Hindlimb muscle (tissue), 1 donor: ENCODE measurements at regions not wholly inside any gene's neighbourhood (a gene's known extent, or its start where the extent isn't known, plus 50 kb on each side); places are given as distances from the start of the nearest gene placed in this dataset.
A peak's percentile ranks its signal among the peaks of the same experiment; 100 is the strongest.
"Not testable (repeated sequence)": the region's sequence is repeated elsewhere in the genome, so short reads cannot be mapped to it uniquely, and the experiment has no call there.

ENCODE experiments used
- DNase-seq: peaks from one replicate; pipeline ENCODE4 v3.0.0-alpha.2; 2013

- DNase-seq, result no peak
Measured at GRCh38 chr7:49483142-49483541, 290.3 kb upstream of the VWC2 start.

DNA sequence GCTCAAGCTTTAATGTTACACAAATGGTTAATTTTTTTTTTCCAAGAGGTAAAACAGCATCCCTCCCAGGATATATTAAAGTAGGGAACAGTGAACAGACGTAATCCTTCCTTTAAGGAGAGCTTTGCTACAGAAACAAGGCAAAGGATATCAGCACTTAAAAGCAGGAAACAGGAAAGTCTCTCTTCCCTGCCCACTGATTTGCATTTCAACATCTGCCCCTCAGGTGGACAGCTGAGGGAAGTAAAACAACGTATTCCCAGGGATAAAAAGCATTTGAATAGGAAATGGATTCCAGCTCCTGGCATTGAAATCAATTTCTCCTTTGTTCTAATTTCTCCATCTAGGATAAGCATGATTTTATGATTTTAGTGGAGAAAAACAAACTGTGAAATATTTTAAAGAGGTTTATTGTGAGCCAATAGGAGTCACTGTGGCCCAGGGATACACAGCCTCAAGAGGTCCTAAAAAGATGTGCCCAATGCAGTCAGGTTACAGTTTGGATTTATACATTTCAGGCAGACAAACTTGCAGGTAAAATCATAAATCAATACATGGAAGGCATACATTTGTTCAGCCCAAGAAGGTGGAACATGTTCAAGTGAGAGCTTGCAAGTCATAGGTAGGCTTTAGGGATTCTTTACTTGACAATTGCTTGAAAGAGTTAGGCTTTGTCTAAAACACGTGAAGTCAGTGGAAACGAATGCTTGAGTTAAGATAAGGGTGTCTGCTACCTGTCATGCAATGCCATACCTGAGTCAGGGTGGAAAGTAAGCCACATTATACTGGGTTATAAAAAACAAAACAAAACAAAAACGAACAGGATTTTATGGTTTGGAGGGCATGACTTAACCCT, 286.2 kb upstream of the VWC2 start:
- DNase-seq, result no peak

- no peak for DNase-seq
Measured at GRCh38 chr7:49487830-49488140, 285.7 kb upstream of the VWC2 start.

DNA sequence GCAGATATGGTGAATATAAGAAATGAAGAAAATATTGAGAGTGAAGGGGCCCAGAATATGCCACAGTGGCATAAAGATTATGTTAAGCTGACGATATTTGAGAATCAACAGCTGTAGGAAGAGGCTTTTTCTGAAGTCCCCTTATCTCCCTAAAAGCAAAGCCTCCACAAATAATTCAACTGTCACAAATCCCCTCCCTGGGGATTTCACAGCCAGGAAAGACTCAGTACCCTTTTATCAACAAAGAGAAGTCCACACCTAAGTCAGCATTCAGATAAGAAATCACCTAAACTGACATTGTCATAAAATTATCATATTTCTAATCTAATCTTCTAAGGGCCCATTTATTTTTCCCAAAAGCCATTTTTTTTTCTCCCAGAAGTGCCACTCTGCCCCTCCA, 284.9 kb upstream of the VWC2 start:
- DNase-seq, result no peak

DNA sequence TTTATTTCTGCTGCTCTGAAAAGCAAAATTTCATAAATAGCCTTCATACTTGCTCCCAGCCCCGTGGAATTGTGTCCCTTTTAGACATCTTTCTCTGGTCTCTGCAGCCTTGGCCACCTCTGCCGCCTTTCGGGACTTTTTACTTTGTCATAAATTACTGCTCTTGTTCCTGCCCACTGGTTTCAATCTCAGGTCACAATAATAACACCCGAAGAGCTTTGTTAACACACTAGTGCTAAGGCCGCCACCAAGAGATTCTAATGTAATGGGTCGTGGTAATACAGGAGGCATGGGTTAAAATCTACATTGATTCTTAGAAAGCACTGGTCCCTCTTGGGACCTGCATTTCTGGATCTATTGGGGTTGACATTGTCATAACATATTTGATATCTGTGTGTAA, 276.0 kb upstream of the VWC2 start:
- DNase-seq, result no peak

GRCh38 chr7:49500741-49501140, 272.7 kb upstream of the VWC2 start:
- no peak for DNase-seq

DNA sequence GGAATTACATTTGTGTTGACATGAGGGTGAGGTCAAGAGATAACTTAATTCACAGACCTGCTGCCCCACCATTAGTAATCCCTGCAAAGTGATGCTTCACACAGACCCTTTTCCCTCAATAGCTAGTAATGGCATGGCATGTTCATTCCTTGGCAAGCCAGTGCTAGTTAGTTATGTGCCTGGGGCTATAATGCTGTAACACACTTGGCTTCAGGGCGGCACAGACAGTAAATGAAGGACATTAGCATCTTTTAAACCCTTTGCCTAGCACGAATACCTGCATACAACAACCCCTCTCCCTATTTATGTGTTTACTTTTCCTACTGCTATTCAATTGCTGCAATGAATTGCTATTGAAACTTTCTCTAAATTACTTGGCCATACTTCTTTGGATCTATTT, 266.2 kb upstream of the VWC2 start:
- DNase-seq, result not testable (repeated sequence)

DNA sequence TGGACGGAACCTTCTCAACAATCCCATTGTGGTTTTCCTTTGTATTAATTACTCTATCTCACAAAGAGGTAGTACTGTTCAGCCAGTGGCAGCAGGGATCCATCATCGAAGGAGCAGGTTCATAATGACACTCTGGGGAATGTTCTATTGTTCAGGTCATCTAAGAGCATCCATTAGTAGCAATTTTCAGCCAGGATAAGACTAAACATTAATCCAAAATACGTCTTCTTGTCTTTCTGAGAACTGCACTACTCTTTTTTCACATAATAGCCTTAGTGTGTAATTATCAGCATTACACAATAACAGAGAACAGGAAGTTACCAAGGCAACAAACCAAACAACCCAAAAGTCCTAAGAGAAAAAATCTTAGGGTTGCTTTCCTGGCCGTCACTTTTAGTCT, 259.5 kb upstream of the VWC2 start:
- no peak for DNase-seq

DNA sequence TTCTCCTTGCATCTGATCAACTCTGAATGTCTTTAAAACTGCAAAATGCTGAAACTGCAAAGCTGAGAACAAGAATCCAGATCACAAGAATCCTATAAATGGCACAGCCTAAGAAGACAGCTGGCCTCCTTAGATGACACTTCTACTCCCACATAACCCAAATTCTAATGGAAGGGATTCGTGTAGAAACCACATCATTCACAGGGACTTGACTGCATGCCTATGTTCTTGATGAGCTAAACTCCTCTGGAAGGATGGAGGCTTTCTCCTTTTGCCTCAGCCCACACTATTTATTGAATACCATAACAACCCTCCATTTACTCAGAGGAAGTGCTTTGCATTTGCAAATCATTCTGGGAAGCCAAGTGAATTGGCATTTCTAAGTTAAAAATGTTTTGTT, 252.5 kb upstream of the VWC2 start:
- peak; percentile 6 for DNase-seq

GRCh38 chr7:49522111-49522510, 251.3 kb upstream of the VWC2 start:
- DNase-seq, result no peak

- DNase-seq, result no peak
Measured at GRCh38 chr7:49523870-49524269, 249.6 kb upstream of the VWC2 start.

GRCh38 chr7:49527182-49527581, 246.3 kb upstream of the VWC2 start:
- DNase-seq, result peak; percentile 7

DNA sequence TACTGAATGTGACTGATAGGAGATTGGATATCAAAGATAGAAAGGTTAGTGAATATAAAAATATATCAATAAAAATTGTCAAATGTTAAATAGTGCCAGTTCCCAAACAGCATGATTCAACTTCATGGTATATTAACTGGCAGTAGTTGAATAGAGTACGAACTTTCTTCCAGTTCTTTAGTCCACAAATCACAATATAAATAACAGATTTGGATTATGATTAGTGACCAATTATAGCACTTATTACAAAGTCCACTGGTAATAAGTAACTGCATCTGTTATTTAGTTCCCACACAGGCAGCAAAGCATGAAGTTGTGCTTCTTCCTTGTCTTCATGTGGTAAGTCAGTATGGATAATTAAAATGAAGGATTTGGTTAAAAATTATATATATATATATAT, 243.0 kb upstream of the VWC2 start:
- no peak for DNase-seq

DNA sequence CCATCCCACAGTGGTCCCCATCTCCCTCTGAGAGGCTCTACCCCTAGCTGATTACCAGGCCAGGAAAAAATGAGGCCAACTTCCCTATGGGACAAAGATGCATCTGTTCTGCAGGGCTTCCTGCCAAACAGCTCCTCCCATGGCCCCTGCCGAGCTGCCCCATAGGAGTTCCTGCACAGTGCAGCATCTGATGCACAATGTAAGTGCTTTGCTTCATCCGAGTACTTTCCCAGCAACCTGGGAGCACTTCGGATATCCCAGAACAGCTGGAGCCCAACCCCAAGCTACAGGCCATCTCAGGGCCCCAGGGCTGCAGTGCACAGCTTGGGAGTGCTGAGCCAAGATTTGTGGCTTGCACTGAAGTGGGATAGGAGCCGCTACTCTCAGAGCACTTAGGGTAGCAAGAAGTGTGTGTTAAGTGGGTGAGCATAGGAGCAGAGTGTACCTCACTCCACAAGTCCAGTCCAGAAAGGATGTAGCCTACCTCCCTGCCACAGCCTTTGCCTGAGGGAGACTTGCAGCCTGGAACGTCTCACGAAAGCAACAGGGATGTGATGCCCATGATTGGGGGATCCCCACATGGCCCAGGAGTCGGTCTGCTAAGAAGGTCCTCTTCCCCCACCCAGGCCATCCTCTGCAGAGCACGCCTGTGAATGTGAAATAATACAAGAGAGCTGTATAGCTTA, 209.6 kb upstream of the VWC2 start:
- no peak for DNase-seq

DNA sequence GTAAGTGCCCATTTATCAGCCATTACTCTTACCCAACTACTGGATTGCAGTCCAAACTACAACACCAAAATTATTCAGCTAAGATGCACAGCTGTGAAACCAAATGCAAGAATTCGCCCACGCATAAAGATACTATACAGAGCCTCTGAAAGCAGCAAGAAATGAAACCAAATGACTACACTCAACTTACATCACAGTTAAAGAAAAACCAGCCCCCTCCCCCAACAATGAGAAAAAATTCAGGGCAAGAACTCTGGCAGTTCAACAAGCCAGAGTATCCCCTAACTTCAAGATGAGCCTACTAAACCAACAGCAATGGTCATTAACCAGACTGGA, 209.1 kb upstream of the VWC2 start:
- DNase-seq, result no peak

DNA sequence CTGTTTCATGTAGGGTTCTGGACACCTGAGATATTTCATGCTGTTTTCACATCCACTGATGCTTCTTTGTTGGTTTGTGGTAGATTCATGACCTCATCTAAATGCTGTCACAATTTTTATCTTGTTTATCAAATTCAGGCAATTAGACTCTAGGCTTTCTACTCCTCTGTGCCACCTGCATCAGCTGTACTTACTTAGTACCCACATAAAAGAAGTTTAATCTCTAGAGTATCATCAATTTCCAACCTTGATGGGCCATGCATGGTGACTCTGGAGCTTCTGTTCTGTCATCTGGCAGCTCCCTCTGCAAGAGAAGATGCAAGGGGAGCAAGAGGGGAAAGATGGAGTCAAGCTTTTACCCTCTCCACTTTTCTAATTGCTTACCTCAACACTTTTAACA, 195.9 kb upstream of the VWC2 start:
- no peak for DNase-seq

DNA sequence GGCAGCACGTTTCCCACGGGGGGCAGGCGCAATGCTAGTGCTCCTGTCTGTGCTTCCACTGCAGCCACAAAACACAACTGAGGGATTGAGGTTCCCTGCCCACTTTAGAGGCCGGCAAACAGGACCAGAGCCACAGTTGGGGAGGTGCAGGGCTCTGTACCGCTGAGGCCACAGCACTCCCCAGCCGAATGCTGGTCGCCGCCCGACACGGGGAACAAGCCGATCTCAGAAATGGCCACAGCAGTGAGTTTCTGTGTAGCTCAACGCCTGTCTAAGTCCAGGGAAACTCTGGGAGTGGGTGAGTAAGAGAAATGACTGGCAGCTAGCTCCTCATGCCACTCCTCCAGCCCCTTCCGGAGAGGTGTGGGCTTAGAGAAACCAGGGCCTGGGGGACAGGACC, 194.0 kb upstream of the VWC2 start:
- no peak for DNase-seq

- no peak for DNase-seq
Measured at GRCh38 chr7:49580000-49580399, 193.4 kb upstream of the VWC2 start.

- no peak for DNase-seq
Measured at GRCh38 chr7:49580761-49581160, 192.7 kb upstream of the VWC2 start.

DNA sequence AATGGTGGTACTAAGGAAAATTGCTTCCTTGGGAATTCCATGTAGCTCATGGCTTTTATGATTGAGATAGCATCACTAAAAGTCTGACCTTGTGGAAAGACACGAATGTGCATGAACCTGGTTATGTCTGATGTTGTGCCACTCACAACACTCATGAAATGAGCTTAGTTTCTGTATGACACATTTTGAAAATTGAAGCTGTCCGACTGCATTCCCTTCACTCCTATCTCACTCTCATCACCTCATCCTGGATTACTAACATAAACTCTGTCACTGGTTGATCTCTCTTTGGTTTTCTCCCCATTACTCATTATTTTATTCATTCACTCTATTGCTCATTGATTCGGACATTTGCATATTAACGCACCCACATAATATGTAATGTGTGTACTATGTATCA, 190.0 kb upstream of the VWC2 start:
- DNase-seq, result no peak

DNA sequence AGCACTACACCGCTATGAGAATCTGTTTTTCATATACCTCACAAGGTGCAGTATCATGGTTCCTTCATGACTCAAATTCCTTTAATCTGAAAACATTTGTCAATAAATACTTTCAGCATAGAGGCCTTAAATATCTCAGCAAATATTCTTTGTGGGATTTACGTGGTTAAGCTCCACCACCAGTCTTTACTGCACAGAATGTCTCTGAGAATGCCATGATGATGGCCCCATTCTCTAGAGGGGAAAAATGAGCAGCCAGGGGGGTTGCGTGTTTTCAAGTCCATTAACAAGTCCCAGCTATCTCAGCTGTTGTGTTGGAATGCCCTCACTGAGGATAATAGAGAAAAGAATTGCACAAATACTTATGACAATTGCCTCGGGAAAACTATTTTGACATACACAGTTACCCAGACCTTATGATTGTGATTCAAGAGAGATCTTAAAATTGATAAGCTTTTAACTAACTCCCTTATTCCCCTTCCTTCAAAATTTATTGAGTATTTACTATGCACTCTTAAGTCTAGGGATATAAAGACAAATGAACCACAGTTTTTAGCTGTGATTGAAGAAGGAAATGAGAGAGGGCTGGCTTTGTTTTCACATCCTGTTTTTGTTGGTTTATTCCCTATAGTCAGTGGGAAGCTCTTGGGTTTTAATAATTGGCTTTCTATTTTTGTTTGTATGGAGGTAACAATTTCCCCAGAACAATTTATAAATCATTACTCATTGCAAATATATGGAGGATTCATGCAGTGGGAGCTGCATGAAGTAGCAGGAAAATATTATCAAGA, 176.5 kb upstream of the VWC2 start:
- no peak for DNase-seq

GRCh38 chr7:49597805-49598204, 175.6 kb upstream of the VWC2 start:
- DNase-seq, result no peak

DNA sequence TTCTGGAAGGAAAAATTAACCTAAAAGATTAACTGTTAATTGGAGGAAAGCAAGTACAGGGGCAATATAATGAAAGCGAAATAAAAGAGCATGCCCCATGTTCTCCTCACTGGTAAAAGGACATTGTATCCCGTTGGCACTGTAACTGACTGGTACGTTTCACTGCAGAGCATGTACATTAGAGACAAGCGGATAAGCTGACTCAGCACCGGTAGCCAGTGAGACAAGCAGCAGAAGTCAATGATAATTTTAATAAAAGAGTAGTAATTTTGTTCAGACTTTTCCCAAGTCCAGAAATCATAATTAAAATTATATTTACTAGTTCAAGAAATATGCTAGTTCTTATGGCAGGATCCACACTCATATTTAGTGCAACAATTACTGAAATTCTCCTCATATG, 161.5 kb upstream of the VWC2 start:
- no peak for DNase-seq

DNA sequence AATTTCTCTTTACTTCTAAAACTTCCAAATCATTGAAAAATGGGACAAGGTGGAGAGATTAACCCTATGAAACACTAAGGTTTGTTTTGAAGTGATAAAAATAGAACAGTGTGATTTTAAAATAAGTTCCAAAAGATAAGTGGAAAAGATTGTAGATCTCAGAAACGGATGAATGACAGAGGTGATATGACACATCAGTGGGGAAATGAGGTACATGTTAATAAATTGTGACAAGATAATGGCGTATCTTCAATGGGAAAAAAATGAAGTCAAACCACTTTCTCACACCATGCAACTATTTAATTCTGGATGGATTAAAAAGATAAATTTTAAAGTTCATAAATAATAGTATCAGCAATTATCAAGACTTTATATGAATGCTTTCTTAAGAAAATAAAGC, 159.7 kb upstream of the VWC2 start:
- no peak for DNase-seq
